SU-DHL-6 (cell line): ENCODE measurements at regions not wholly inside any gene's neighbourhood (a gene's known extent, or its start where the extent isn't known, plus 50 kb on each side); places are given as distances from the start of the nearest gene placed in this dataset.

Experiments used
- H2AFZ ChIP-seq: fragments of 200-600 bp; sonication (generic); 2 replicates; pipeline ENCODE4 v1.6.1; 2014; ENCODE audit warnings: low read depth, mild to moderate bottlenecking, moderate library complexity, mixed read lengths, antibody characterized with exemption, low read length; ENCODE audit not compliant: severe bottlenecking
- H3F3A ChIP-seq: fragments of 200-600 bp; shearing (Covaris generic); 2 replicates; pipeline ENCODE4 v1.6.0; 2016; ENCODE audit warnings: antibody characterized with exemption, mild to moderate bottlenecking; ENCODE audit not compliant: insufficient read depth
- H3K27ac ChIP-seq: fragments of 200-600 bp; sonication (generic); 2 replicates; pipeline ENCODE4 v1.5.1; 2016; ENCODE audit warnings: low read depth, mild to moderate bottlenecking, low read length, moderate library complexity, mixed read lengths
- H3K27me3 ChIP-seq: fragments of 200-600 bp; sonication (generic), shearing (Covaris generic); 2 replicates; pipeline ENCODE4 v1.6.0; 2014; ENCODE audit warnings: mild to moderate bottlenecking, low read length
- H3K36me3 ChIP-seq: fragments of 200-600 bp; sonication (generic); 2 replicates; pipeline ENCODE4 v1.6.1; 2014; ENCODE audit warnings: mild to moderate bottlenecking, low read length, mixed read lengths
- H3K4me2 ChIP-seq: fragments of 300-600, 200-600 bp; shearing (Covaris generic), sonication (generic); 2 replicates; pipeline ENCODE4 v1.6.0; 2014; ENCODE audit warnings: low read length, low read depth, mild to moderate bottlenecking; ENCODE audit not compliant: poor library complexity, severe bottlenecking
- H3K4me3 ChIP-seq: fragments of 200-600 bp; sonication (generic); 2 replicates; pipeline ENCODE4 v1.5.1; 2014; ENCODE audit warnings: antibody characterized with exemption, low read length, mild to moderate bottlenecking, mixed read lengths; ENCODE audit not compliant: insufficient read depth, poor library complexity, severe bottlenecking
- H3K79me2 ChIP-seq: fragments of 200-600 bp; sonication (generic); 2 replicates; pipeline ENCODE4 v1.6.1; 2014; ENCODE audit warnings: mild to moderate bottlenecking, low read length, moderate library complexity; ENCODE audit not compliant: insufficient read depth
- H3K9ac ChIP-seq: fragments of 200-600 bp; sonication (generic); 2 replicates; pipeline ENCODE4 v1.7.0; 2014; ENCODE audit warnings: mild to moderate bottlenecking, low read length
- H3K9me2 ChIP-seq: fragments of 200-600 bp; sonication (generic); replicated peaks from 2 replicates; pipeline ENCODE4 v1.6.1; 2014; ENCODE audit warnings: low read length; ENCODE audit not compliant: insufficient read depth
- H3K9me3 ChIP-seq: fragments of 200-600 bp; sonication (generic); 2 replicates; pipeline ENCODE4 v1.6.1; 2014; ENCODE audit warnings: low read length, mixed read lengths; ENCODE audit not compliant: insufficient read depth
- H4K20me1 ChIP-seq: fragments of 200-600 bp; sonication (generic); 2 replicates; pipeline ENCODE4 v1.6.1; 2014; ENCODE audit warnings: low read depth, mild to moderate bottlenecking, antibody characterized with exemption, low read length, moderate library complexity, mixed read lengths
- CTCF ChIP-seq: fragments of 200-600 bp; sonication (generic); IDR thresholded peaks from one replicate; pipeline ENCODE4 v1.5.1; 2017; ENCODE audit warnings: antibody characterized with exemption, mild to moderate bottlenecking, low read length, moderate library complexity; ENCODE audit not compliant: insufficient read depth, poor library complexity, severe bottlenecking
- EZH2phosphoT487 ChIP-seq: fragments of 200-600 bp; sonication (generic), shearing (Covaris generic); conservative IDR thresholded peaks from 2 replicates; pipeline ENCODE4 v1.6.1; 2018; ENCODE audit warnings: mild to moderate bottlenecking, antibody characterized with exemption, low read length, moderate library complexity, mixed read lengths

- H3K36me3 ChIP-seq, result no peaks in the 10 kb centered on the region
Observed at GRCh38 chr12:87529413-87529812, 499.8 kb downstream of the C12orf50 start.

DNA sequence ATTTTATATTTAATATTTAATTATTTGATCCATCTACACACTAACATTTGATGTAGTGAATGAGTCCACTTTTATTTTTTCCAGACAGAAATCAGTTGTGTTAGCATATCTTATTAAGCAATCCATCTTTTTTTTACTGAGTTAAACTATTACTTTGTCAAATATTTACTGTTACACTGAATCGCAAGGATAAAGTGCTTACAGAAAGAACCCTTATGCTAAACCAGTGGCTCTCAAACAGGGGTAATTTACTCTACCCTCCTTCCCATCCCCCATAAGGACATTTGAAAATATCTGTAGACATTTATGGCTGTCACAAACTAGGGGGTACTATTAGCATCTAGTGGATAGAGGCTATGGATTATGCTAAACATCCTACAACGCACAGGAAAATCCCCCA is 508.2 kb downstream of the C12orf50 start:
- H2AFZ ChIP-seq, result no peak overlapping the region
- no peak overlapping the region for H3K9ac ChIP-seq
- H3K9me3 ChIP-seq, result no peaks in the 10 kb centered on the region
- TF ChIP-seq CTCF (no peak), EZH2phosphoT487 (no peak)
- H3K36me3 ChIP-seq, result no peaks in the 10 kb centered on the region
- H3F3A ChIP-seq, result no peaks in the 10 kb centered on the region
- H4K20me1 ChIP-seq, result no peaks in the 10 kb centered on the region
- H3K79me2 ChIP-seq, result no peaks in the 10 kb centered on the region
- H3K27ac ChIP-seq, result no peak overlapping the region
- H3K4me3 ChIP-seq, result no peak overlapping the region
- H3K9me2 ChIP-seq, result no peaks in the 10 kb centered on the region
- no peaks in the 10 kb centered on the region for H3K27me3 ChIP-seq
- no peak overlapping the region for H3K4me2 ChIP-seq

More at GRCh38 chr12:87529413-87529812, 499.8 kb downstream of the C12orf50 start:
- TF ChIP-seq CTCF, result no peak
- TF ChIP-seq EZH2phosphoT487, result no peak
- H3K27me3 ChIP-seq, result no peaks in the 10 kb centered on the region
- no peak overlapping the region for H3K4me3 ChIP-seq
- no peaks in the 10 kb centered on the region for H3K79me2 ChIP-seq
- no peaks in the 10 kb centered on the region for H3K9me2 ChIP-seq
- H3K9me3 ChIP-seq, result no peaks in the 10 kb centered on the region
- H3K4me2 ChIP-seq, result no peak overlapping the region
- no peak overlapping the region for H3K27ac ChIP-seq
- no peaks in the 10 kb centered on the region for H4K20me1 ChIP-seq
- no peak overlapping the region for H3K9ac ChIP-seq
- H2AFZ ChIP-seq, result no peak overlapping the region
- no peaks in the 10 kb centered on the region for H3F3A ChIP-seq

DNA sequence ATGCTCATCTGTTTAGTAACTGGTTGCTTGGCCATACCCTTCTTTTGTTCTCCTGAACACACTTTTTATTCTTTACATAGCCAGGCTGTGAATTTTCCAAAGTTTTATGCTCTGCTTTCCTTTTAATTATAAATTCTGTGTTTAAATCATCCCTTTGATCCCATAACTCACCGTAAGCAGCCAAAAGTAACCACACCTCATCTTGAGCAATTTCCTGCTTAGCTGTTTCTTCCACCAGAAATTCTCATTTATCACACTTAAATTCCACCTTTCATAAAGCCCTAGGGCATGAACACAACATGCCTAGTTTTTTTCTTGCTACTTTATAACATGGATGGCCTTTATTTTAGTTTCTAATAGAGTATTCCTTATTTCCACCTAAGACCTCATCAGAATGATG is 510.7 kb downstream of the C12orf50 start:
- Histone ChIP-seq H3K4me2 (no peak overlapping the region), H3F3A (no peaks in the 10 kb centered on the region), H3K36me3 (no peaks in the 10 kb centered on the region), H3K9me3 (no peaks in the 10 kb centered on the region), H3K4me3 (no peak overlapping the region), H3K9ac (no peak overlapping the region), H3K27ac (no peak overlapping the region), H3K9me2 (no peaks in the 10 kb centered on the region), H3K27me3 (no peaks in the 10 kb centered on the region), H2AFZ (no peak overlapping the region), H4K20me1 (no peaks in the 10 kb centered on the region), H3K79me2 (no peaks in the 10 kb centered on the region)
- TF ChIP-seq EZH2phosphoT487 (no peak), CTCF (no peak)
